Stimulated activated memory B cell treated with anti-CD40 and anti-IgM and Interleukin-4, amounts not matched to agents 10 μg/mL and 1 μg/mL and 100 μg/mL, for 72 hours (primary cell): ENCODE measurements at regions not wholly inside any gene's neighbourhood (a gene's known extent, or its start where the extent isn't known, plus 50 kb on each side); places are given as distances from the start of the nearest gene placed in this dataset.

Experiments used
- ATAC-seq: fragments of 150-1000 bp; cut with Tn5 transposase; 2 replicates; pipeline ENCODE4 v1.10.0; 2021
- H3K27ac Mint-ChIP-seq: one replicate; pipeline ENCODE4 v1.8.0; 2022; ENCODE audit warnings: mild to moderate bottlenecking, mixed read lengths
- H3K27me3 Mint-ChIP-seq: one replicate; pipeline ENCODE4 v1.8.0; 2022; ENCODE audit warnings: mixed read lengths
- H3K36me3 Mint-ChIP-seq: one replicate; pipeline ENCODE4 v1.8.0; 2022; ENCODE audit warnings: mixed read lengths
- H3K4me1 Mint-ChIP-seq: one replicate; pipeline ENCODE4 v1.8.0; 2022; ENCODE audit warnings: mixed read lengths
- H3K4me3 Mint-ChIP-seq: one replicate; pipeline ENCODE4 v1.8.0; 2022; ENCODE audit warnings: mild to moderate bottlenecking, moderate library complexity, mixed read lengths
- H3K9me3 Mint-ChIP-seq: one replicate; pipeline ENCODE4 v1.8.0; 2022; ENCODE audit warnings: mixed read lengths

DNA sequence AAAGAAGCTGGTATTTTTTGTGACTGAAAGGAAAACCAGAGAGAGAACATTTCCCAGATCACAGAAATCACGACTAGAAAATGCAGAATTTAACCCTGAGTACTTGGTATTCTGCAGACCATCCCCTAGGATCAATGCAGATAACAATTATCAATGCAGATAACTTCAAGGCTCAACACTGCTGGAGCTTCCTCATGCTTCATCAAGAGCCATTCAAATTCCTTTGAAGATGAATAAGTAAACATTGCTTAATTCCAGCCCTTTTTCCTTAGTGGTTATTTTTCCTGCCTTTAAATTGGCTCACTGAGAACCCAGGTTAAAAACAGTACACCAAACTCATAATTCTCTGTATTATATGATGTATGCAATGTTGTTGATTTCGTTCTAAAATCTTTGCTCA lies 370.1 kb upstream of the TLE4 start:
- H3K9me3 Mint-ChIP-seq, result no peaks in the 10 kb centered on the region
- H3K4me3 Mint-ChIP-seq, result no peak overlapping the region
- H3K27ac Mint-ChIP-seq, result no peak overlapping the region
- H3K36me3 Mint-ChIP-seq, result no peaks in the 10 kb centered on the region
- no peak for ATAC-seq
- no peaks in the 10 kb centered on the region for H3K4me1 Mint-ChIP-seq
- H3K27me3 Mint-ChIP-seq, result no peaks in the 10 kb centered on the region

DNA sequence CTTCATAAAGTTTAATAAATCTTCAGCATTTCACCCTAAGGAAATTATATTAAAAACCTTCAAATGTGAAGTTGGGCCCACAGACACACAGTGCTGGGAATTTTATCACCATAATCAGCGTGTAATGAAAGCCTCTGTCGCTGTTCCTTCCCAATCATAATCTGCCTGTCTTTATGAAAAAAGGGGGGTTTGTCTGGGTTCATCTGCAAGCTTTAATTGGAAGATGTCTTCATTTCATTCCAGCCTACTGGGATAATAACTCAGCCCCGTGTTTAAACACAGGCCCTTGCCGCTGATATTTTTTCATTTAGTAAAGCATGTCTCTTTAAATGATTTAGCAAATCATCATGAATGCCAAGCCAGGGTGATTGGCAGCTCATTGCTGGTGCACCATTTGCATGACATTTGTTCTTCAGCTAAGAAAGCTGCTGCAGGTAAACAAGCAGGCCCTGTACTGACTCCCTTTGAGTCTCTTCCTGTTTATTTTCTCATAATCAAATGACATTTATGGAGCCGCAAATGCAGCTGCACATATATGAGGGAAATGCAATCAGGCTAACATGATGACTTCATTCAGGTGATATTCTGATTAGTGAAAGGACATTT lies 362.9 kb upstream of the TLE4 start:
- Mint-ChIP-seq H3K36me3 (no peaks in the 10 kb centered on the region), H3K4me1 (no peaks in the 10 kb centered on the region), H3K27ac (no peak overlapping the region), H3K4me3 (no peak overlapping the region), H3K27me3 (no peaks in the 10 kb centered on the region), H3K9me3 (no peaks in the 10 kb centered on the region)
- ATAC-seq, result no peak

DNA sequence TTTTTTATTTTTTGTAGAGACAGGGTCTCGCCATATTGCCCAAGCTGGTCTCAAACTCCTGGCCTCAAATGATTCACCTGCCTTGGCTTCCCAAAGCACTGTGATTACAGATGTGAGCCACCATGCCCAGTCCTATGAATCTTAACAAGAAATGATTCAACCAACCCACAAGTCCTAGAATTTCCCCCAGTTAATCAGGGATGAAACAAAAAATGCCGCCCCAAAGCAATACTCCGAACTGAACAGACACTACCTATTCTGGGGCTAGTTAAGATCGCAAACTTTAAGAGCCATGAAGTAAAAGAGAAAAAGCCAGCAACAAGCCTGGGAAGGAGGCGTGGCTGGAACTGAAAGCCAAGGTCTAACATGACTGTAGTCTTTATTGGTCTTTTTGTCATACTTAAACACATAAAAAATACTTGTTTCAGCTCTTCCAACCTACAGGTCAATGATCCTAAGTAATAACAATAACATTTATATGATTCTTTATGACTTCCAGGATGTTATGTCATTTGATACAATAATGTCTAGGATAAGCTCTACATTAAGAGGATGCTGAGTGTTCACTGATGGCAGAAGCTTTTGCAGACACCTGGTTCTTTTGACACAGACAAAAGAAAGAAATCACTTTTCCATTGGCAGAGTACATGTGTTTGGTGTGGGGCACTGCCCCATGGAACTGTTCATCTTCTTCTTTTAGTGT lies 361.1 kb upstream of the TLE4 start:
- Mint-ChIP-seq H3K36me3 (no peaks in the 10 kb centered on the region), H3K9me3 (no peaks in the 10 kb centered on the region), H3K4me1 (no peaks in the 10 kb centered on the region), H3K27ac (no peak overlapping the region), H3K4me3 (no peak overlapping the region), H3K27me3 (no peaks in the 10 kb centered on the region)
- no peak for ATAC-seq

DNA sequence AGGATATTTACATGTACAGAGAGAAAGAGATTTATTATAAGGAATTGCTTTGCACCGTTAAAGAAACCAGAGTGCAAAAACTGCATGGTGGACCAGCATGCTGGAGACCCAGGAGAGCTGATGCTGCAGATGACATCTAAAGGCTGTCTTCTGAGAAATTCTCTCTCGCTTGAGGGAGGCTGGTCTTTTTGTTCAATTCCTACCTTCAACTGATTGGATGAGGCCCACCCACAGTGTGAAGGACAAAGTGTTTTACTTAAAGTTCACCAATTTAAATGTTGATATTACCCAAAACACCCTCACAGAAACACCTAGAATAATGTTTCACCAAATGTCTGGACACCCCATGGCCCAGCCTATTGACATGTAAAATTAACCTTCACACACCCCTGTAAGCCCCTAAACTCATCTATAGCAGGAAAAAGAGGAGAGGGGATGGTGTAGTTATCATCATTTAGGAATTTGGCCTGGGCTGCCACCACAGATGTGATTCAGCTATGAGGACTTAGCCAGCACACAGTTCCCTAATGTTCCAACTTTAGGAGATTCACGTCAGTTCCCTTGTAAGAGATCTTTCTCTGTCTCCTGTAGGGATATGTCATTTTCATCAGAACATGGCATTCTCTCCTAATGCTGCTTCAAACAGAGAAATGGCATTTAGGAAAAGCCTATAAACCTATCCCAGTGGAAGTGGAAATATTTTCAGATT lies 358.2 kb upstream of the TLE4 start:
- H3K4me1 Mint-ChIP-seq, result no peaks in the 10 kb centered on the region
- no peaks in the 10 kb centered on the region for H3K36me3 Mint-ChIP-seq
- no peak overlapping the region for H3K27ac Mint-ChIP-seq
- no peak overlapping the region for H3K4me3 Mint-ChIP-seq
- H3K27me3 Mint-ChIP-seq, result no peaks in the 10 kb centered on the region
- no peaks in the 10 kb centered on the region for H3K9me3 Mint-ChIP-seq
- no peak for ATAC-seq

DNA sequence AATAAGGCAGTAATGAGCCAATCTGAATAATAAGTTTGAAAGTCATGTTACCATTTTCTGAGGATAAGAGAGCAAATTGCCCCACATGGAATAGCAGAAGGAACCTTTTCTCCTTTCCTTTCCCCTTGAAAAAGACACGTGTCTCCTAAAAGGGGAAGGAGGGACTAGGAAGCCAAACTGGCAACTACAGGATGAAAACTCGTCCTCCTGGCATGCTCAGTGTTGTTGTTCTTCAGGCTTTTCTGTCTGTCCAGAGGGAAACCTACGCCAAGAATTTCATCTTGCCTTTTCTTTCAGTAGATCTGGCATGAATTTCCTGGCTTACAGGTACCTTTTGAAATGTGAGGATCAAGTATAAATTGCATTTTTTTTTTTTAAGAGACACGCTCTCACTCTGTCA lies 355.9 kb upstream of the TLE4 start:
- Mint-ChIP-seq H3K27me3 (no peaks in the 10 kb centered on the region), H3K9me3 (no peaks in the 10 kb centered on the region), H3K4me3 (no peak overlapping the region), H3K27ac (no peak overlapping the region), H3K36me3 (no peaks in the 10 kb centered on the region), H3K4me1 (no peaks in the 10 kb centered on the region)
- ATAC-seq, result no peak

DNA sequence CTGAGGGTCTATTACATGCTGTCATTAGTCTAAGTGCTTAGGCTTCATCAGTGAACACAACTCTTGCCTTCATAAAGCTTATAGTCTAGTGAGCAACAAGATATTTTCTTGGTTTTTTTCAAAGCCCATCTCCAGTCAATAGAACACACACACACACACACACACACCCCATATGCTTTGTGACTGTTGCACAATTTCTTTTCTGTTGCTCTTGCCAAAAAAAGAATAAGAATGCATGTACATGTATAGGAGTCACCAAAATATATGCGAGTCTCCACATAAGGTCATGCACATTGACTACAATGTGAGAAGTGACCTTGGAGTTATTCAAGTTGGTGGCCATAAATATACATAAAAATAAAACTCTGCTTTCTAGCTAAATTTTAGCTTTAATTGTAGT lies 351.5 kb upstream of the TLE4 start:
- Mint-ChIP-seq H3K4me1 (no peaks in the 10 kb centered on the region), H3K4me3 (no peak overlapping the region), H3K36me3 (no peaks in the 10 kb centered on the region), H3K27me3 (no peaks in the 10 kb centered on the region), H3K9me3 (no peaks in the 10 kb centered on the region), H3K27ac (no peak overlapping the region)
- no peak for ATAC-seq

DNA sequence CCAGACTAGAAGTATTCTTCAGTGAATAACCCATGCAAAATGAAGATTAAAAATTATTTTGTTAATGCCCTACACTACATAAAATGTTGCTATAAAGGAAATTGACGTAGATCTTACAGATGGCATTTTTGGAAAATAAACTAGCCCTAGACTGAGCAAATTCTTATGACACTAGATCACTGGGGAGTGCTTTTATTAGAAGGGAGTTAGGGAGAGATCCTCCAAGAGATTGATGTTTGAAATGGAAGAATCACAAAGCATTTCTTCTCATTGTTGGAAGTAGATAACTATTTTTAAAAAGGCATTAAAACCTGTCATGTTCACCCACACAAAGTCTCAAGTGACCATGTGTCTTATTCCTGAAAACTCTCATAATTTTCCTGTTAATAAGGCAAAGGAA lies 351.1 kb upstream of the TLE4 start:
- Mint-ChIP-seq H3K4me1 (no peaks in the 10 kb centered on the region), H3K27me3 (no peaks in the 10 kb centered on the region), H3K4me3 (no peak overlapping the region), H3K27ac (no peak overlapping the region), H3K36me3 (no peaks in the 10 kb centered on the region), H3K9me3 (no peaks in the 10 kb centered on the region)
- no peak for ATAC-seq

DNA sequence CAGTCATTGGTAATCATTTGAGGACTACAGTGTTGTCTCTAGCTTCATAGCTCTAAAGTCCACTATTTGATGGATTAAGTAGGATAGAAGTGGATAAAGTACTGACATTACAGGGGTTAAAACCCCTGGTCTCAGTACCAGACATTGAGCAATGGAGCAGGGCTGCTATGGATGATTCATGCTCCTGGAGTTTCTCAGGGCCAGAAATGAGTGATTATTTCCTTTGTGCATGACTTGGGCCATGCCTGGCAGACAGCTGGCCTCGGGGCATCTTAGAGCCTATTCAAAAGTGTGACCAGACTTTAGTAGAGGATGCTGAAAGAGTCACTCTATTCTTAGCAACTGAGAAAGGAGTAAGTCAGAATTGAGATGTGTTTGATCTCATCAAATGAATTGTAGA lies 350.7 kb upstream of the TLE4 start:
- Mint-ChIP-seq H3K27me3 (no peaks in the 10 kb centered on the region), H3K4me3 (no peak overlapping the region), H3K4me1 (no peaks in the 10 kb centered on the region), H3K9me3 (no peaks in the 10 kb centered on the region), H3K27ac (no peak overlapping the region), H3K36me3 (no peaks in the 10 kb centered on the region)
- no peak for ATAC-seq

DNA sequence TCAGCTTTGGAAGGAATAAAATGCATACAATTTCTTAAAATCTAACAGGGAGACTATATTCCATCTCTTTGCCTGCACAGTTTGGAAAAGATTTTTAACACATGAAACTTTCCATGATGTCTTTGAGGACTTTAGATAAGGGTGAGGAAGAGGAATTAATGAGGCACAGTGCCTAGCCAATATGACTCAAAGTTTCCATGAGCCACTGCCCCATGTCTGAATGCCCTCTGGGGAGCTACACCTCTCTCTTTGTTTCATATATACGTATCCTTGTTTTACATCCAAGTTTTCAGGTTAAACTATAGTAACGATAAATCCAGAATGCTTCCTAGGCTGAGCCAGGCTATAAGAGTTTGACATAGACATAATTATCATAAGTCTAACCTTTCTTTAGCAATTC lies 349.3 kb upstream of the TLE4 start:
- H3K9me3 Mint-ChIP-seq, result no peaks in the 10 kb centered on the region
- no peak overlapping the region for H3K27ac Mint-ChIP-seq
- no peaks in the 10 kb centered on the region for H3K36me3 Mint-ChIP-seq
- no peaks in the 10 kb centered on the region for H3K4me1 Mint-ChIP-seq
- H3K4me3 Mint-ChIP-seq, result no peak overlapping the region
- no peaks in the 10 kb centered on the region for H3K27me3 Mint-ChIP-seq
- ATAC-seq, result no peak

DNA sequence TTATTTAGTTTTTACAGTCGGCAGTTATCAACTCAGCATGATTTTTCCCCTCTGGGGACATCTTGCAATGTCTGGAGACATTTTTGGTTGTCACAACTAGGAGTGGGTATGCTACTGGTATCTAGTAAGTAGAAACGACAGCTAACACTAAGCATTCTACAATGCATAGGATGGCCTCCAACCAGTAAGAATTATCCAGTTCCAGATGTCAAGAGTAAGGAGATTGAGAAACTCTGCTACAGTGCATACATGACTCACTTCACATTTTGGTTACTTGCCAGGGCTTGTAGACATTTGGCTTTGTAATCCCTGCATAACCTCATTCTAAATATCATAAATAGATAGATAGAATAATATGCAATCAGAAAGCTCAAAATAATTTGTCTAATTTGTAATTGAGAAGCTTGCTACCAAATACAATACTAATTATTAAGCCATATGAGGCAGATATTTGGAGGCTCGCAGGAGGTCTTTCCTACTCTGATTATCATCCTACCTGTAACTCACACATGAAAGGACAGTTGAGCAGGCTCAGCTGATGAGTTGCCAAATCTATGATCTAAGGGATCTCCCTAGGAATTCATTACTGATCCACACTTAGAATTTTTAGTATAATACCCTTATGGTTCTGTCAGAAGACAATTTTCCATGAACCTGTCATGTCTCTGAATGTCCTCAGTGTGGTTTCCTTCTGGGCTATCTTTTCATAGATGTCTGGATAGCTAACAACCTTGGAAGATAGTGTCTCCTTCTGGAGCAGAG lies 346.9 kb upstream of the TLE4 start:
- no peak for ATAC-seq
- no peaks in the 10 kb centered on the region for H3K27me3 Mint-ChIP-seq
- H3K9me3 Mint-ChIP-seq, result no peaks in the 10 kb centered on the region
- no peak overlapping the region for H3K27ac Mint-ChIP-seq
- H3K4me1 Mint-ChIP-seq, result no peaks in the 10 kb centered on the region
- no peaks in the 10 kb centered on the region for H3K36me3 Mint-ChIP-seq
- no peak overlapping the region for H3K4me3 Mint-ChIP-seq

DNA sequence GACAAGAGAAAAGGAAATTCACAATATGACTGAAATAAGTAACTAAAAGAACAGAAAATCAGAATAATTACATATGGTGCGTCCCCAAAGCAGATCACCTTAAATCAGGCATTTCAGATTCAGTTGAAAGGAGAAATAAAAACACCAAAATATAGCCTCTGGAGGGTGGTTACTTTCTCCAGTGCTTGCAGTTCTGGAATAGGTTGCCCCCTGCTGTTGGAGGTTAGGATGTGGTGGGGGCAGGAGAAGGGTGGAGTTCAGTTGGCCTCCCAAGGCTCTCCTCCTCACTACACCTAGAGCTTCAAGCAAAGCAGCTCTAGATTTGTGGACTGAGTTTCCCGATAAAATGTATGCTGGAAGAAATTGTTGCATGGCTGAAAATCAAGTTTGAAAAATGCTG lies 338.2 kb upstream of the TLE4 start:
- no peak for ATAC-seq
- Mint-ChIP-seq H3K27me3 (no peaks in the 10 kb centered on the region), H3K4me3 (no peak overlapping the region), H3K4me1 (no peaks in the 10 kb centered on the region), H3K27ac (no peak overlapping the region), H3K36me3 (no peaks in the 10 kb centered on the region), H3K9me3 (peaks cover 6% of the 10 kb centered on the region)

DNA sequence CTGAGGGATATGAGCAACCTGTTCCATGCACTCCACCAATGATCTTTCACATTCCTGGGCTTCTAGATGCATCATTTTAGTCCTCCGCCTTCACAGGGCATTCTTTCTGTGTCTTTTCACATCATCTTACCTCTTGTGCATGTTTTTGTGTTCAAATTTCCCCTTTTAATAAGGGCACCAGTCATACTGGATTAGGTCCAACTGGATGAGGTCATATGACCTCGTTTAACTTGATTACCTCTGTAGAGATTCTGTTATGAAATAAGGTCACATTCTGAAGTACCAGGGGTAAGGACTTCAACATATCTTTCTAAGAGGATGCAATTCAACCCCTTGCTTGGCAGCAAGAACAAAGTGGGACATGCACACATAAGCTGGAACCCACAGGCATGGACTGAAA lies 335.3 kb upstream of the TLE4 start:
- no peak overlapping the region for H3K4me3 Mint-ChIP-seq
- no peak for ATAC-seq
- H3K27ac Mint-ChIP-seq, result no peak overlapping the region
- no peaks in the 10 kb centered on the region for H3K36me3 Mint-ChIP-seq
- H3K27me3 Mint-ChIP-seq, result no peaks in the 10 kb centered on the region
- peaks cover 3% of the 10 kb centered on the region for H3K9me3 Mint-ChIP-seq
- no peaks in the 10 kb centered on the region for H3K4me1 Mint-ChIP-seq

DNA sequence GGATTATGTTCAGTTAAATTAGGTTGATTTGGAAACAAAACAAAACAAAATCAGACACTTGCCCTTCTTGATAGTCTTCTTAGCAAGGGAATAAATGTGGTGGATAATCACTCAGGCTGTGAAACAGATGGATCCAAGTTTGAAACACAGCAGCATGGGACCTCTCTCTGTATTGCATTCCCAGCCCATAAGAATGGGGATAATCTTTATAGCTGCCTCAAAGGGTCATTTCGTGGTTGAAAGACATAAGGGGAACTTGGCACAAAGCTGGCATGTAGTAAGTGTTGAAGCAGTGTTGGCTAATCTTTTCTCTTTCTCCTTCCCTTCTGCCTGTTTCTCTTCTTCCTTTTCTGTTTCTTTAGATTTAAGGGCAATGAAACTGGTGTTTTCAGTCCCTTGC lies 333.9 kb upstream of the TLE4 start:
- H3K27me3 Mint-ChIP-seq, result peaks cover 2% of the 10 kb centered on the region
- no peak for ATAC-seq
- no peaks in the 10 kb centered on the region for H3K36me3 Mint-ChIP-seq
- no peaks in the 10 kb centered on the region for H3K4me1 Mint-ChIP-seq
- no peak overlapping the region for H3K4me3 Mint-ChIP-seq
- peaks cover 3% of the 10 kb centered on the region for H3K9me3 Mint-ChIP-seq
- no peak overlapping the region for H3K27ac Mint-ChIP-seq

DNA sequence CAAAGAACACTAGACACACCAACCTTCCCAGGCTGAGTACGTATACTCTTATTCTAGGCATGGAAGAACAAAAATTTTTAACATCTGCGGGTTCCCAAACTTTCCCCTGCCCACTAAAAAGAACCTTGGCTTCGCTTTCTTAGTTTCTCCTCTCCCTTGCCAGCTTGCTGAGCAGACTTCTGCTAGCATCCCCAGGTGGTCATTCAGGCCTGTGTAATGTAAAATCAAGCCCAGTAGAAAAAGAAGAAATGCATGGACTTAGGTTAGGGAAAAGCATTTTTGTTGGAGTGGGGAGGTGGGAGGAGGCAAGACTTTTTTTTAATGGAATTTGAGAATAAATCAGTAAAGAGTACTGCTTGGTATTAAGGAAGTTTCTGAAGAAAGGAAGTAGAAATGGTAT lies 331.0 kb upstream of the TLE4 start:
- no peaks in the 10 kb centered on the region for H3K9me3 Mint-ChIP-seq
- no peak overlapping the region for H3K27ac Mint-ChIP-seq
- no peaks in the 10 kb centered on the region for H3K36me3 Mint-ChIP-seq
- peaks cover 10% of the 10 kb centered on the region for H3K27me3 Mint-ChIP-seq
- no peak for ATAC-seq
- no peaks in the 10 kb centered on the region for H3K4me1 Mint-ChIP-seq
- no peak overlapping the region for H3K4me3 Mint-ChIP-seq

DNA sequence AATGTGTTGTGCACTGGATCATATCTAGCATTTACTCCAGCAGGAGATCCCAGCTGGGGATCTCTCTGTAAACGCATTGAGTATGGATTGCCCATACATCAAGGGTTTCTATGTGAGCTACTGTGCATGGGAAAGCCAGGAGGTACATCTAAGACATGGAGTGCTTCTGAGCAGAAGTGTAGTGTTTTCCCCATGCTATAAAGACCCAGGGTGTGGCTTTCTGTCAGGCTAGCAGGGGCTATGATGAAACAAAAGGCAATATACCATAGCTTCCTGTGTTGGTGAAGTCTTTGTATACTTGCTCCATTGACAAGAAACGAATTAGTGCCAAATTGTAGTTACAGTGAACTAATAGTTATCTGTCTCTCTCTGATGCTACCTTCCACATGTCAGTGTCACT lies 329.3 kb upstream of the TLE4 start:
- H3K4me3 Mint-ChIP-seq, result no peak overlapping the region
- no peak for ATAC-seq
- H3K27me3 Mint-ChIP-seq, result peaks cover 10% of the 10 kb centered on the region
- no peak overlapping the region for H3K27ac Mint-ChIP-seq
- no peaks in the 10 kb centered on the region for H3K9me3 Mint-ChIP-seq
- no peaks in the 10 kb centered on the region for H3K4me1 Mint-ChIP-seq
- H3K36me3 Mint-ChIP-seq, result no peaks in the 10 kb centered on the region
